ENCODE measurements at regions not wholly inside any gene's neighbourhood (a gene's known extent, or its start where the extent isn't known, plus 50 kb on each side); places are given as distances from the start of the nearest gene placed in this dataset.

GRCh38 chr5:67971971-67972821 is 243.4 kb upstream of the PIK3R1 start:
- no peak for DNase-seq (ENCODE audit: low read depth)

GRCh38 chr5:67971223-67971830 is 244.2 kb upstream of the PIK3R1 start:
- no peak overlapping the region for H3K4me3 ChIP-seq (ENCODE audit: low read length)
- TF ChIP-seq, protein P1, sequence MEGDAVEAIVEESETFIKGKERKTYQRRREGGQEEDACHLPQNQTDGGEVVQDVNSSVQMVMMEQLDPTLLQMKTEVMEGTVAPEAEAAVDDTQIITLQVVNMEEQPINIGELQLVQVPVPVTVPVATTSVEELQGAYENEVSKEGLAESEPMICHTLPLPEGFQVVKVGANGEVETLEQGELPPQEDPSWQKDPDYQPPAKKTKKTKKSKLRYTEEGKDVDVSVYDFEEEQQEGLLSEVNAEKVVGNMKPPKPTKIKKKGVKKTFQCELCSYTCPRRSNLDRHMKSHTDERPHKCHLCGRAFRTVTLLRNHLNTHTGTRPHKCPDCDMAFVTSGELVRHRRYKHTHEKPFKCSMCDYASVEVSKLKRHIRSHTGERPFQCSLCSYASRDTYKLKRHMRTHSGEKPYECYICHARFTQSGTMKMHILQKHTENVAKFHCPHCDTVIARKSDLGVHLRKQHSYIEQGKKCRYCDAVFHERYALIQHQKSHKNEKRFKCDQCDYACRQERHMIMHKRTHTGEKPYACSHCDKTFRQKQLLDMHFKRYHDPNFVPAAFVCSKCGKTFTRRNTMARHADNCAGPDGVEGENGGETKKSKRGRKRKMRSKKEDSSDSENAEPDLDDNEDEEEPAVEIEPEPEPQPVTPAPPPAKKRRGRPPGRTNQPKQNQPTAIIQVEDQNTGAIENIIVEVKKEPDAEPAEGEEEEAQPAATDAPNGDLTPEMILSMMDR (IDR thresholded peaks at IDR 0.05; ENCODE audit: insufficient read depth, low read depth, low read length, missing control alignments), result no peak
- DNase-seq (ENCODE audit: low read depth), result peak; percentile 18

More at GRCh38 chr5:67971971-67972821, 243.4 kb upstream of the PIK3R1 start:
- TF ChIP-seq, protein P1 (IDR thresholded peaks at IDR 0.05; ENCODE audit: insufficient read depth, low read depth, low read length, missing control alignments), result no peak
- no peak overlapping the region for H3K4me3 ChIP-seq (ENCODE audit: low read length)

DNA sequence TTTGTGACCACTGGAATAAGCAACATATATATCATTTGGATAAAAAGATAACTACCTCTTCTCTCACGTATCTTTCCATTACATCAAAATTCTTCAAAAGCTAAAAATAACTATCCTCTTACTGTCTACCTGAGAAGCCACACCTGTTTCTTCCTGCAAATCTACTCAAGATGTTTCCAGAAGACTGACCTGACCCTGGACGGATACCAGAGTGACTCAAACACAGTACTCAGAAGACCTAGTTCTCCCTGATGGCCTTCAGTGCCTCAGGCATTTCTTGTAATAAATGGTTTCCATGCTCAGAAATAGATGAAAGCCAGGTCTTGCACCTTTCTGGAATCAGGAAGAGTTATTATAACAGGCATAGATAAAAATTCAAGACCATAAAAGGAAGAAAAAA is 245.9 kb upstream of the PIK3R1 start:
- peak; percentile 55 for DNase-seq (ENCODE audit: low read depth)
- TF ChIP-seq, protein P1 (IDR thresholded peaks at IDR 0.05; ENCODE audit: insufficient read depth, low read depth, low read length, missing control alignments), result no peak
- H3K4me3 ChIP-seq (ENCODE audit: low read length), result no peak overlapping the region

- no peak for DNase-seq (ENCODE audit: low read depth)
- TF ChIP-seq, protein P1 (IDR thresholded peaks at IDR 0.05; ENCODE audit: insufficient read depth, low read depth, low read length, missing control alignments), result no peak
These were observed 246.4 kb upstream of the PIK3R1 start for GRCh38 chr5:67969176-67969575.

GRCh38 chr5:67966712-67967111 is 248.8 kb upstream of the PIK3R1 start:
- TF ChIP-seq, protein P1 (IDR thresholded peaks at IDR 0.05; ENCODE audit: insufficient read depth, low read depth, low read length, missing control alignments), result no peak
- no peak overlapping the region for H3K4me3 ChIP-seq (ENCODE audit: low read length)
- DNase-seq (ENCODE audit: low read depth), result no peak

More at GRCh38 chr5:67969176-67969575, 246.4 kb upstream of the PIK3R1 start:
- no peak overlapping the region for H3K4me3 ChIP-seq (ENCODE audit: low read length)

- TF ChIP-seq, protein P1 (IDR thresholded peaks at IDR 0.05; ENCODE audit: insufficient read depth, low read depth, low read length, missing control alignments), result no peak
- H3K4me3 ChIP-seq (ENCODE audit: low read length), result no peak overlapping the region
- no peak for DNase-seq (ENCODE audit: low read depth)
These were observed 250.9 kb upstream of the PIK3R1 start for GRCh38 chr5:67964619-67965018.
